ENCODE measurements at regions not wholly inside any gene's neighbourhood (a gene's known extent, or its start where the extent isn't known, plus 50 kb on each side); places are given as distances from the start of the nearest gene placed in this dataset.

DNA sequence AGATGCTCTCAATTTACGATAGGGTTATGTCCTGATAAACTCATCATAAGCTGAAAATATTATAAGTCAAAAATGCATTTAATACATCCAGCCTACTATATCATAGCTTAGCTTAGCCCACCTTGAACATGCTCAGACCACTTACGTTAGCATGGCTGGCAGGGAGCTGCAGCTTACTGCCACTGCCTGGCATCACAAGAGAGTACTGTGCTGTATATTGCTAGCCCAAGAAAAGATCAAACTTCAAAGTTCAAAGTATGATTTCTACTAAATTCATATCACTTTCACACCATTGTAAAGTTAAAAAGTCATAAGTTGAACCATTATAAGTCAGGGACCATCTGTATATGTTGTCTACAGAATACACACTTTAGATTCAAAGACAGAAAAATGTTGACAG is 91.6 kb downstream of the HYCC1 start:
- TF ChIP-seq, protein P1, sequence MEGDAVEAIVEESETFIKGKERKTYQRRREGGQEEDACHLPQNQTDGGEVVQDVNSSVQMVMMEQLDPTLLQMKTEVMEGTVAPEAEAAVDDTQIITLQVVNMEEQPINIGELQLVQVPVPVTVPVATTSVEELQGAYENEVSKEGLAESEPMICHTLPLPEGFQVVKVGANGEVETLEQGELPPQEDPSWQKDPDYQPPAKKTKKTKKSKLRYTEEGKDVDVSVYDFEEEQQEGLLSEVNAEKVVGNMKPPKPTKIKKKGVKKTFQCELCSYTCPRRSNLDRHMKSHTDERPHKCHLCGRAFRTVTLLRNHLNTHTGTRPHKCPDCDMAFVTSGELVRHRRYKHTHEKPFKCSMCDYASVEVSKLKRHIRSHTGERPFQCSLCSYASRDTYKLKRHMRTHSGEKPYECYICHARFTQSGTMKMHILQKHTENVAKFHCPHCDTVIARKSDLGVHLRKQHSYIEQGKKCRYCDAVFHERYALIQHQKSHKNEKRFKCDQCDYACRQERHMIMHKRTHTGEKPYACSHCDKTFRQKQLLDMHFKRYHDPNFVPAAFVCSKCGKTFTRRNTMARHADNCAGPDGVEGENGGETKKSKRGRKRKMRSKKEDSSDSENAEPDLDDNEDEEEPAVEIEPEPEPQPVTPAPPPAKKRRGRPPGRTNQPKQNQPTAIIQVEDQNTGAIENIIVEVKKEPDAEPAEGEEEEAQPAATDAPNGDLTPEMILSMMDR (IDR thresholded peaks at IDR 0.05; ENCODE audit: low read depth, low read length, missing control alignments) = no peak
- DNase-seq (ENCODE audit: low read depth) = no peak
- in situ Hi-C loops (cut with HindIII; ENCODE audit: low sequenced_read_pairs) = no loop called here
- no peak overlapping the region for H3K4me3 ChIP-seq (ENCODE audit: low read depth, low read length)

DNA sequence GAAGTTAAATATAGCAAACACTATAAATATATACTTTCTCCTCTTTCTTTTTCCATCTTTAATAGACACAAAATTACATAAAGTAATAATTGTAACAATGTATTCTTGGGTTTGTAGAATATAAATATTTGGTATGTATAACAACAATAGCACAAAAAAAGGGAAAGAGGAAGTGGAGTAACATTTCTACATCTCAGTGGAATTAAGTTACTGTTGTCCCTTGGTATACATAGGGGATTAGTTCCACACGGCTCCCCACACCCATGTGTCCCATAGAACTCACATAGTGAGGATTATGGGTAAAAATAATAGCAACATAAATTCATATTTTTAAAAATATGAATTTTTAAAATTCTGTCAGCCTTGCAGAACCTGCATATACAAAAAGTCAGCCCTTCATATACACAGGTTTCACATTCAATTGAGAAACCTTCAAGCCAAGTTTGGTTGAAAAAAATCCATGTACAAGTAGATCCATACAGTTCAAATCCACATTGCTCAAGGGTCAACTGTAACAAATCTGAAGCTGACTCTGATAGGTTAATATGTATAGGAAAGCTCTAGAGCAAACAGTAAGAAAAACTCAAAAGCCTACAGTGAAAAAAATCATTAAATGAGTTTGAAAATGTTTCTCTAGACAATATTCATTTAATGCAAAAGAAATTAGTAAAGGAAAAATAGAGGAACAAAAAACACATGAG is 92.4 kb downstream of the HYCC1 start:
- in situ Hi-C loops (cut with HindIII; ENCODE audit: low sequenced_read_pairs) = no loop called here
- H3K4me3 ChIP-seq (ENCODE audit: low read depth, low read length) = no peak overlapping the region
- TF ChIP-seq, protein P1 (IDR thresholded peaks at IDR 0.05; ENCODE audit: low read depth, low read length, missing control alignments) = no peak
- no peak for DNase-seq (ENCODE audit: low read depth)

DNA sequence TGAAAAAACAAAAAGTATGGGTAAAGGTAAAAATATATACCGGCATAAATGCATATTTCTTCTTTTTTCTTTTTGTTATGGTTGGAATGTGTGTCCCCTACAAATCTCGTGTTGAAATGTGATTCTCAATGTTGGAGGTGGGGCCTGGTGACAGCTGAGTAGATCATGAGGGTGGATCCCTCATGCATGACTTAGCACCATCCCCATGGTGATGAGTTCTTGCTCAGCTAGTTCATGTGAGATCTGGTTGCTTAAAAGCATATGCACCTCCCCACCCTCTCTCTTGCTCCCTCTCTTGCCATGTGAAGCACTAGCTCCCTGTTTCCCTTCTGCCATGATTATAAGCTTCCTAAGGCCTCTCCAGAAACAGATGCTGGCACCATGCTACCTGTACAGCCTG is 93.3 kb downstream of the HYCC1 start:
- TF ChIP-seq, protein P1 (IDR thresholded peaks at IDR 0.05; ENCODE audit: low read depth, low read length, missing control alignments) = no peak

DNA sequence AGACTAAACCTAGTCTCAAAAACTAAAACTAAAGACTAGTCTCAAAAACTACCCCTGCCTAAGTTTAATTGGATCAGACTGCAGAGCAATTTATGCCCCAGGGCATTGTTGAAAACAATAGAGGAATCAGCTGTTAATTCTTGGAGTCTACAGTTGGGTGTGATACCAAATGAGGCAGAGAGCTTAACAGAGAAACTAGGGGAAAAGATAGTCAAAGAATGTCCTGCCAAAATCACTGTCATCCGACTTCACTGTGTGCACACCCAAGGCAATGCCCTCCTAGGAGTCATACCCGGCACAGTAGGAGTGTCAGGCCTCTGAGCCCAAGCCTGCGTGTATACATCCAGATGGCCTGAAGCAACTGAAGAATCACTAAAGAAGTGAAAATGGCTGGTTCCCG is 90.5 kb upstream of the TOMM7 start:
- TF ChIP-seq, protein P1 (IDR thresholded peaks at IDR 0.05; ENCODE audit: low read depth, low read length, missing control alignments) = no peak
- in situ Hi-C loops (cut with HindIII; ENCODE audit: low sequenced_read_pairs) = no loop called here
- DNase-seq (ENCODE audit: low read depth) = no peak
- no peak overlapping the region for H3K4me3 ChIP-seq (ENCODE audit: low read depth, low read length)

More for the DNA sequence above, 93.3 kb downstream of the HYCC1 start:
- H3K4me3 ChIP-seq (ENCODE audit: low read depth, low read length) = no peak overlapping the region
- DNase-seq (ENCODE audit: low read depth) = no peak
- in situ Hi-C loops (cut with HindIII; ENCODE audit: low sequenced_read_pairs) = no loop called here

DNA sequence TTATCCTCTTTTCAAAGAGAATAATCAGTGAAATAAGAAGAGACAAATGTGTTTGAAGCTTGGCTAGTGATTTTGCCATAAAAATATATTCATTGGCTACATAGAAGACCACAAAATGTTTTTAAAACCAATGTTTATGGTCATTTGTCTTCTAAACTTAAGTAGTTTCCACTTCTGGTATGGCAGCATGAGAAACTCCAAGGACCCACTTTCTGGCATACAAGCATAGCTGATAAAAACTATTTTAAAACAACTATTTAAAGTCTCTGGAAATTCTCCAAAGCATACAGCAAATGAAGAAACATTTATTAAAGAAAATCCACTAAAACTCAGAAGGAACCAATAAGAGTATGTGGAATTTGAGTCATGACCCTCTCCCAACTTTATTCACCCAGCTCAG is 89.2 kb upstream of the TOMM7 start:
- no peak for DNase-seq (ENCODE audit: low read depth)
- no peak overlapping the region for H3K4me3 ChIP-seq (ENCODE audit: low read depth, low read length)
- in situ Hi-C loops (cut with HindIII; ENCODE audit: low sequenced_read_pairs) = no loop called here
- TF ChIP-seq, protein P1 (IDR thresholded peaks at IDR 0.05; ENCODE audit: low read depth, low read length, missing control alignments) = no peak

DNA sequence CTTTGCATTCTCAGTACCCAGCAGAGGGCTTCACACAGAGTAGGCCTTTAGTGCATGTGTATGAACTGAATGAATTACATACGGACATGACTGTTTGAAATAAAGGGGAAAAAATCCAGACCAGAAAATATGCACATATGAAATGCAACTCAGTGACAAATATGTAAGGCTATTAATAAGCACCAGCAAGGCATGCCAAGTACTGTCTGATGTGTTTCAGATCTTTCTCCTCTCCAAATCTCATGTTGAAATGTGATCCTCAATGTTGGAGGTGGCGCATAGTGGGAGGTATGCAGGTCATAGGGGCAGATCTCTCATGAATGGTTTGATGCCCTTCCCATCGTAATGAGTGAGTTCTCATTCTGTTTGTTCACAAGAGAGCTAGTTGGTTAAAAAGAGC is 87.3 kb upstream of the TOMM7 start:
- in situ Hi-C loops (cut with HindIII; ENCODE audit: low sequenced_read_pairs) = no loop called here
- no peak for DNase-seq (ENCODE audit: low read depth)
- TF ChIP-seq, protein P1 (IDR thresholded peaks at IDR 0.05; ENCODE audit: low read depth, low read length, missing control alignments) = no peak
- no peak overlapping the region for H3K4me3 ChIP-seq (ENCODE audit: low read depth, low read length)

Measured in astrocyte of the cerebellum (primary cell).